CD4-positive, CD25-positive, alpha-beta regulatory T cell (primary cell): ENCODE measurements at regions not wholly inside any gene's neighbourhood (a gene's known extent, or its start where the extent isn't known, plus 50 kb on each side); places are given as distances from the start of the nearest gene placed in this dataset.
A peak's percentile ranks its signal among the peaks of the same experiment; 100 is the strongest.
"Not testable (repeated sequence)": the region's sequence is repeated elsewhere in the genome, so short reads cannot be mapped to it uniquely, and the experiment has no call there.

Experiments
- ATAC-seq, 2 donors: fragments of 150-1000 bp; cut with Tn5 transposase; one replicate each; pipeline ENCODE4 v1.10.0; 2021; ENCODE audit warnings: low read depth in 2 of 2, moderate number of reproducible peaks in 2 of 2, moderate library complexity in 1 of 2
- DNase-seq, 3 donors: peaks; one replicate each; pipeline versions ENCODE4 v3.0.0 to v3.0.0-alpha.2; 2012 to 2022; ENCODE audit warnings: mixed read lengths in 1 of 3
- H3K27ac ChIP-seq: one replicate; pipeline ENCODE4 v1.7.0; 2013; ENCODE audit warnings: mild to moderate bottlenecking, low read length; ENCODE audit not compliant: insufficient read depth, poor library complexity, severe bottlenecking
- H3K27me3 ChIP-seq: one replicate; pipeline ENCODE4 v1.7.0; 2013; ENCODE audit warnings: low read length; ENCODE audit not compliant: control insufficient read depth, insufficient read depth
- H3K36me3 ChIP-seq: one replicate; pipeline ENCODE4 v1.7.0; 2013; ENCODE audit warnings: mild to moderate bottlenecking, low read length, moderate library complexity; ENCODE audit not compliant: control insufficient read depth, insufficient read depth
- H3K4me1 ChIP-seq: 2 replicates; pipeline ENCODE4 v1.7.0; 2013; ENCODE audit warnings: mild to moderate bottlenecking, low read length; ENCODE audit not compliant: insufficient read depth, control insufficient read depth, poor library complexity, severe bottlenecking
- H3K4me3 ChIP-seq: one replicate; pipeline ENCODE4 v1.7.0; 2013; ENCODE audit warnings: low read depth, mild to moderate bottlenecking, low read length, moderate library complexity
- H3K9me3 ChIP-seq, 2 experiments: 1 replicate in 1 of 2; 2 replicates in 1 of 2; pipeline ENCODE4 v1.7.0; 2013; ENCODE audit warnings: low read length in 2 of 2, mild to moderate bottlenecking in 1 of 2, moderate library complexity in 1 of 2; ENCODE audit not compliant: control insufficient read depth in 2 of 2
- H3K27ac Mint-ChIP-seq, 3 donors: one replicate each; pipeline ENCODE4 v1.8.0; 2020 to 2022; ENCODE audit warnings: mild to moderate bottlenecking in 3 of 3, mixed read lengths in 3 of 3, moderate library complexity in 2 of 3
- H3K27me3 Mint-ChIP-seq: one replicate; pipeline ENCODE4 v1.8.0; 2022; ENCODE audit warnings: mild to moderate bottlenecking, mixed read lengths
- H3K36me3 Mint-ChIP-seq: one replicate; pipeline ENCODE4 v1.8.0; 2020; ENCODE audit warnings: mixed read lengths
- H3K4me1 Mint-ChIP-seq, 4 donors: one replicate each; pipeline ENCODE4 v1.8.0; 2020 to 2022; ENCODE audit warnings: mixed read lengths in 4 of 4, mild to moderate bottlenecking in 1 of 4
- H3K4me3 Mint-ChIP-seq, 4 donors: one replicate each; pipeline ENCODE4 v1.8.0; 2020 to 2022; ENCODE audit warnings: mild to moderate bottlenecking in 4 of 4, mixed read lengths in 4 of 4, moderate library complexity in 3 of 4
- H3K9me3 Mint-ChIP-seq, 7 donors: one replicate each; pipeline ENCODE4 v1.8.0; 2020 to 2022; ENCODE audit warnings: mixed read lengths in 7 of 7, mild to moderate bottlenecking in 3 of 7, moderate library complexity in 2 of 7

- H3K4me1 ChIP-seq, DNase-seq, H3K27me3 Mint-ChIP-seq, H3K4me1 Mint-ChIP-seq, H3K27ac ChIP-seq, ATAC-seq, H3K4me3 Mint-ChIP-seq, H3K27ac Mint-ChIP-seq, H3K36me3 Mint-ChIP-seq, H3K27me3 ChIP-seq, H3K4me3 ChIP-seq, H3K36me3 ChIP-seq: not testable (repeated sequence)
- peaks cover 5 to 12% of the 10 kb centered on the region in 2 experiments for H3K9me3 ChIP-seq
- H3K9me3 Mint-ChIP-seq, result peaks cover 0 to 19% (median 9%) of the 10 kb centered on the region in 7 donors
Observed at GRCh38 chr22:35188930-35189329, 68.4 kb upstream of the HMGXB4 start.

- no peak overlapping the region for H3K4me3 Mint-ChIP-seq
- H3K36me3 Mint-ChIP-seq, result no peaks in the 10 kb centered on the region
- DNase-seq (no peak), ATAC-seq (no peak)
- H3K4me3 ChIP-seq, result no peak overlapping the region
- H3K27me3 ChIP-seq, result peaks cover 4% of the 10 kb centered on the region
- H3K36me3 ChIP-seq, result no peaks in the 10 kb centered on the region
- H3K27ac ChIP-seq, result no peak overlapping the region
- H3K4me1 Mint-ChIP-seq, result no peaks in the 10 kb centered on the region
- peaks cover 5 to 12% of the 10 kb centered on the region in 2 experiments for H3K9me3 ChIP-seq
- peaks cover 4% of the 10 kb centered on the region for H3K27me3 Mint-ChIP-seq
- H3K27ac Mint-ChIP-seq, result no peak overlapping the region
- no peaks in the 10 kb centered on the region for H3K4me1 ChIP-seq
- peaks cover 0 to 19% (median 9%) of the 10 kb centered on the region in 7 donors for H3K9me3 Mint-ChIP-seq
Observed at GRCh38 chr22:35189559-35189958, 67.7 kb upstream of the HMGXB4 start.

- Mint-ChIP-seq H3K27me3 (peaks cover 4% of the 10 kb centered on the region), H3K27ac (no peak overlapping the region), H3K4me3 (no peak overlapping the region), H3K9me3 (peaks cover 0 to 19% (median 9%) of the 10 kb centered on the region in 7 donors), H3K4me1 (no peaks in the 10 kb centered on the region), H3K36me3 (no peaks in the 10 kb centered on the region)
- no peaks in the 10 kb centered on the region for H3K27me3 ChIP-seq
- H3K4me3 ChIP-seq, result no peak overlapping the region
- peaks cover 5 to 12% of the 10 kb centered on the region in 2 experiments for H3K9me3 ChIP-seq
- ATAC-seq, result no peak
- H3K4me1 ChIP-seq, result no peaks in the 10 kb centered on the region
- DNase-seq, result no peak
- no peak overlapping the region for H3K27ac ChIP-seq
- H3K36me3 ChIP-seq, result no peaks in the 10 kb centered on the region
Observed at GRCh38 chr22:35191412-35191811, 65.9 kb upstream of the HMGXB4 start.

GRCh38 chr22:35192129-35192918, 65.0 kb upstream of the HMGXB4 start:
- Mint-ChIP-seq H3K4me1 (no peaks in the 10 kb centered on the region), H3K27ac (peak overlapping the region in 1 of 3 donors; percentile 16), H3K27me3 (peaks cover 8% of the 10 kb centered on the region), H3K36me3 (no peaks in the 10 kb centered on the region), H3K9me3 (peaks cover 0 to 19% (median 9%) of the 10 kb centered on the region in 7 donors), H3K4me3 (no peak overlapping the region)
- DNase-seq, result no peak
- Histone ChIP-seq H3K4me1 (no peaks in the 10 kb centered on the region), H3K27me3 (no peaks in the 10 kb centered on the region), H3K4me3 (no peak overlapping the region), H3K9me3 (peaks cover 5 to 12% of the 10 kb centered on the region in 2 experiments), H3K27ac (no peak overlapping the region), H3K36me3 (no peaks in the 10 kb centered on the region)
- no peak for ATAC-seq

GRCh38 chr22:35195226-35195625, 62.1 kb upstream of the HMGXB4 start:
- Mint-ChIP-seq H3K27me3 (peaks cover 8% of the 10 kb centered on the region), H3K4me3 (no peak overlapping the region), H3K9me3 (peaks cover 0 to 10% (median 7%) of the 10 kb centered on the region in 7 donors), H3K27ac (no peak overlapping the region), H3K36me3 (no peaks in the 10 kb centered on the region), H3K4me1 (no peaks in the 10 kb centered on the region)
- no peak for ATAC-seq
- Histone ChIP-seq H3K4me1 (no peaks in the 10 kb centered on the region), H3K36me3 (no peaks in the 10 kb centered on the region), H3K4me3 (no peak overlapping the region), H3K27ac (no peak overlapping the region), H3K27me3 (peaks cover 2% of the 10 kb centered on the region), H3K9me3 (peaks cover 0 to 2% of the 10 kb centered on the region in 2 experiments)
- no peak for DNase-seq

- no peaks in the 10 kb centered on the region for H3K9me3 ChIP-seq
- peaks cover 2% of the 10 kb centered on the region for H3K27me3 ChIP-seq
- ATAC-seq (no peak), DNase-seq (no peak)
- H3K4me1 ChIP-seq, result no peaks in the 10 kb centered on the region
- Mint-ChIP-seq H3K27me3 (peaks cover 8% of the 10 kb centered on the region), H3K4me1 (no peaks in the 10 kb centered on the region), H3K4me3 (no peak overlapping the region), H3K9me3 (peaks cover 0 to 7% (median 3%) of the 10 kb centered on the region in 7 donors), H3K27ac (no peak overlapping the region), H3K36me3 (no peaks in the 10 kb centered on the region)
- H3K27ac ChIP-seq, result no peak overlapping the region
- no peak overlapping the region for H3K4me3 ChIP-seq
- H3K36me3 ChIP-seq, result no peaks in the 10 kb centered on the region
Observed at GRCh38 chr22:35195821-35196220, 61.5 kb upstream of the HMGXB4 start.

- peaks cover 2% of the 10 kb centered on the region for H3K27me3 ChIP-seq
- no peaks in the 10 kb centered on the region for H3K36me3 Mint-ChIP-seq
- no peak overlapping the region for H3K27ac ChIP-seq
- H3K4me1 ChIP-seq, result no peaks in the 10 kb centered on the region
- no peak overlapping the region for H3K4me3 Mint-ChIP-seq
- no peak overlapping the region for H3K4me3 ChIP-seq
- ATAC-seq (no peak), DNase-seq (no peak)
- H3K36me3 ChIP-seq, result no peaks in the 10 kb centered on the region
- no peaks in the 10 kb centered on the region for H3K4me1 Mint-ChIP-seq
- no peak overlapping the region for H3K27ac Mint-ChIP-seq
- peaks cover 8% of the 10 kb centered on the region for H3K27me3 Mint-ChIP-seq
- H3K9me3 Mint-ChIP-seq, result peaks cover 0 to 4% (median 0%) of the 10 kb centered on the region in 7 donors
- no peaks in the 10 kb centered on the region for H3K9me3 ChIP-seq
Observed at GRCh38 chr22:35197071-35197470, 60.2 kb upstream of the HMGXB4 start.

GRCh38 chr22:35197886-35198285, 59.4 kb upstream of the HMGXB4 start:
- Mint-ChIP-seq H3K27me3 (peaks cover 8% of the 10 kb centered on the region), H3K27ac (no peak overlapping the region), H3K36me3 (no peaks in the 10 kb centered on the region), H3K4me3 (no peak overlapping the region), H3K9me3 (peaks cover 0 to 2% (median 0%) of the 10 kb centered on the region in 7 donors), H3K4me1 (no peaks in the 10 kb centered on the region)
- no peaks in the 10 kb centered on the region for H3K36me3 ChIP-seq
- no peaks in the 10 kb centered on the region for H3K9me3 ChIP-seq
- H3K27ac ChIP-seq, result no peak overlapping the region
- H3K27me3 ChIP-seq, result peaks cover 2% of the 10 kb centered on the region
- no peak for DNase-seq
- no peaks in the 10 kb centered on the region for H3K4me1 ChIP-seq
- ATAC-seq, result no peak
- H3K4me3 ChIP-seq, result no peak overlapping the region
